Parathyroid adenoma (tissue), 2 donors: ENCODE measurements at regions not wholly inside any gene's neighbourhood (a gene's known extent, or its start where the extent isn't known, plus 50 kb on each side); places are given as distances from the start of the nearest gene placed in this dataset.
"Not testable (repeated sequence)": the region's sequence is repeated elsewhere in the genome, so short reads cannot be mapped to it uniquely, and the experiment has no call there.

Experiments used
- H2AFZ ChIP-seq: fragments of 300-600 bp; sonication (generic); one replicate; pipeline ENCODE4 v1.7.0; 2017; ENCODE audit warnings: antibody characterized with exemption, mild to moderate bottlenecking
- H3K27ac ChIP-seq: fragments of 300-600 bp; sonication (generic); one replicate; pipeline ENCODE4 v1.7.0; 2017
- H3K27me3 ChIP-seq: fragments of 300-600 bp; sonication (generic); one replicate; pipeline ENCODE4 v1.7.0; 2017; ENCODE audit warnings: low read length; ENCODE audit not compliant: control insufficient read depth, insufficient read depth
- H3K36me3 ChIP-seq: fragments of 300-600 bp; sonication (generic); one replicate; pipeline ENCODE4 v1.7.0; 2017; ENCODE audit warnings: low read length; ENCODE audit not compliant: control insufficient read depth, insufficient read depth
- H3K4me1 ChIP-seq: fragments of 300-600 bp; sonication (generic); one replicate; pipeline ENCODE4 v1.7.0; 2017; ENCODE audit warnings: control low read depth
- H3K4me2 ChIP-seq: fragments of 300-600 bp; sonication (generic); one replicate; pipeline ENCODE4 v1.7.0; 2017; ENCODE audit warnings: low read length
- H3K4me3 ChIP-seq: fragments of 300-600 bp; sonication (generic); one replicate; pipeline ENCODE4 v1.7.0; 2017; ENCODE audit warnings: low read depth, low read length
- H3K79me2 ChIP-seq: fragments of 300-600 bp; sonication (generic); one replicate; pipeline ENCODE4 v1.7.0; 2017; ENCODE audit warnings: control low read depth
- H3K9ac ChIP-seq: fragments of 300-600 bp; sonication (generic); one replicate; pipeline ENCODE4 v1.7.0; 2017; ENCODE audit warnings: mild to moderate bottlenecking
- H3K9me3 ChIP-seq: fragments of 300-600 bp; sonication (generic); one replicate; pipeline ENCODE4 v1.7.0; 2017; ENCODE audit warnings: low read length; ENCODE audit not compliant: control insufficient read depth
- CTCF ChIP-seq: fragments of 300-600 bp; sonication (generic); IDR thresholded peaks from one replicate; pipeline ENCODE4 v1.7.0; 2017; ENCODE audit warnings: antibody characterized with exemption, mild to moderate bottlenecking
- donor health status: primary hyperparathyroidism.

- H3K79me2 ChIP-seq, result no peaks in the 10 kb centered on the region
- H3K9ac ChIP-seq, result no peak overlapping the region
- no peaks in the 10 kb centered on the region for H3K36me3 ChIP-seq
- no peak overlapping the region for H3K4me2 ChIP-seq
- H3K27me3 ChIP-seq, result no peaks in the 10 kb centered on the region
- H3K27ac ChIP-seq, result no peak overlapping the region
- H2AFZ ChIP-seq, result no peak overlapping the region
- H3K9me3 ChIP-seq, result no peaks in the 10 kb centered on the region
- H3K4me1 ChIP-seq, result no peaks in the 10 kb centered on the region
- no peak for TF ChIP-seq CTCF
- no peak overlapping the region for H3K4me3 ChIP-seq
Observed at GRCh38 chr3:55144015-55144673, 216.3 kb upstream of the LRTM1 start.

GRCh38 chr3:55143336-55143735 is 215.5 kb upstream of the LRTM1 start:
- no peaks in the 10 kb centered on the region for H3K27me3 ChIP-seq

GRCh38 chr3:55136291-55136690 is 208.4 kb upstream of the LRTM1 start:
- H3K4me1 ChIP-seq, H3K9me3 ChIP-seq, H3K27me3 ChIP-seq, H3K79me2 ChIP-seq, H3K27ac ChIP-seq, H2AFZ ChIP-seq, H3K36me3 ChIP-seq, H3K4me3 ChIP-seq, H3K9ac ChIP-seq, H3K4me2 ChIP-seq: not testable (repeated sequence)

More at GRCh38 chr3:55143336-55143735, 215.5 kb upstream of the LRTM1 start:
- Histone ChIP-seq H3K4me2 (no peak overlapping the region), H3K9ac (no peak overlapping the region), H3K9me3 (no peaks in the 10 kb centered on the region), H2AFZ (no peak overlapping the region), H3K79me2 (no peaks in the 10 kb centered on the region), H3K27ac (no peak overlapping the region), H3K4me3 (no peak overlapping the region), H3K4me1 (no peaks in the 10 kb centered on the region), H3K36me3 (no peaks in the 10 kb centered on the region)
- TF ChIP-seq CTCF, result no peak

GRCh38 chr3:55128225-55128823 is 200.5 kb upstream of the LRTM1 start:
- Histone ChIP-seq H3K4me3 (no peak overlapping the region), H3K27ac (no peak overlapping the region), H3K4me2 (no peak overlapping the region), H3K9ac (no peak overlapping the region), H3K27me3 (no peaks in the 10 kb centered on the region), H2AFZ (no peak overlapping the region), H3K36me3 (no peaks in the 10 kb centered on the region), H3K79me2 (no peaks in the 10 kb centered on the region), H3K9me3 (no peaks in the 10 kb centered on the region), H3K4me1 (no peaks in the 10 kb centered on the region)
- no peak for TF ChIP-seq CTCF

- Histone ChIP-seq H3K4me3 (no peak overlapping the region), H3K27me3 (no peaks in the 10 kb centered on the region), H3K9ac (no peak overlapping the region), H3K27ac (no peak overlapping the region), H2AFZ (no peak overlapping the region), H3K4me1 (no peaks in the 10 kb centered on the region), H3K9me3 (no peaks in the 10 kb centered on the region), H3K4me2 (no peak overlapping the region), H3K36me3 (no peaks in the 10 kb centered on the region), H3K79me2 (no peaks in the 10 kb centered on the region)
- TF ChIP-seq CTCF, result no peak
Observed at GRCh38 chr3:55127565-55127964, 199.7 kb upstream of the LRTM1 start.
